Nephron (organoid): ENCODE measurements at regions not wholly inside any gene's neighbourhood (a gene's known extent, or its start where the extent isn't known, plus 50 kb on each side); places are given as distances from the start of the nearest gene placed in this dataset.
"Not testable (repeated sequence)": the region's sequence is repeated elsewhere in the genome, so short reads cannot be mapped to it uniquely, and the experiment has no call there.

Experiments used
- H3K27ac Mint-ChIP-seq, 3 experiments: 2 replicates each; pipeline ENCODE4 v1.8.0; 2020; ENCODE audit warnings: mixed read lengths in 3 of 3, mild to moderate bottlenecking in 2 of 3, moderate library complexity in 1 of 3
- H3K27me3 Mint-ChIP-seq: 2 replicates; pipeline ENCODE4 v1.8.0; 2021; ENCODE audit warnings: low read depth, mild to moderate bottlenecking, moderate library complexity, mixed read lengths
- H3K36me3 Mint-ChIP-seq: 2 replicates; pipeline ENCODE4 v1.8.0; 2020; ENCODE audit warnings: low read depth, mixed read lengths
- H3K4me1 Mint-ChIP-seq: 2 replicates; pipeline ENCODE4 v1.8.0; 2020; ENCODE audit warnings: mixed read lengths
- H3K4me3 Mint-ChIP-seq, 3 experiments: 2 replicates each; pipeline ENCODE4 v1.8.0; 2020; ENCODE audit warnings: mild to moderate bottlenecking in 3 of 3, mixed read lengths in 3 of 3, moderate library complexity in 2 of 3
- H3K9me3 Mint-ChIP-seq: 2 replicates; pipeline ENCODE4 v1.8.0; 2020; ENCODE audit warnings: mixed read lengths
- CTCF ChIP-seq, 3 experiments: fragments of 200-600 bp; sonication (generic); IDR thresholded peaks; one replicate each; pipeline ENCODE4 v1.5.0; 2021; ENCODE audit warnings: antibody characterized with exemption in 3 of 3; ENCODE audit not compliant: unreplicated experiment in 3 of 3

GRCh38 chr10:109324721-109325120 is 598.6 kb downstream of the XPNPEP1 start:
- H3K4me3 Mint-ChIP-seq: no peak overlapping the region
- H3K9me3 Mint-ChIP-seq: peaks cover 7% of the 10 kb centered on the region
- no peaks in the 10 kb centered on the region for H3K4me1 Mint-ChIP-seq
- H3K27me3 Mint-ChIP-seq: no peaks in the 10 kb centered on the region
- no peak for TF ChIP-seq CTCF (IDR thresholded peaks at IDR 0.05; ENCODE audit: unreplicated experiment in 3 of 3)
- H3K36me3 Mint-ChIP-seq: no peaks in the 10 kb centered on the region
- H3K27ac Mint-ChIP-seq: no peak overlapping the region

- Mint-ChIP-seq H3K27me3 (no peaks in the 10 kb centered on the region), H3K27ac (peak overlapping the region in 2 of 3 experiments; percentile 15 to 39), H3K9me3 (peaks cover 7% of the 10 kb centered on the region), H3K4me1 (peaks cover 10% of the 10 kb centered on the region), H3K36me3 (no peaks in the 10 kb centered on the region), H3K4me3 (no peak overlapping the region)
- TF ChIP-seq CTCF (IDR thresholded peaks at IDR 0.05; ENCODE audit: unreplicated experiment in 3 of 3): no peak
These were observed 605.5 kb downstream of the XPNPEP1 start for GRCh38 chr10:109317746-109318366.

GRCh38 chr10:109314016-109314415 is 609.3 kb downstream of the XPNPEP1 start:
- H3K4me3 Mint-ChIP-seq, H3K9me3 Mint-ChIP-seq, H3K36me3 Mint-ChIP-seq, H3K27me3 Mint-ChIP-seq, H3K27ac Mint-ChIP-seq, H3K4me1 Mint-ChIP-seq: not testable (repeated sequence)

- H3K9me3 Mint-ChIP-seq, H3K4me3 Mint-ChIP-seq, H3K36me3 Mint-ChIP-seq, H3K4me1 Mint-ChIP-seq, H3K27ac Mint-ChIP-seq, H3K27me3 Mint-ChIP-seq: not testable (repeated sequence)
These were observed 610.8 kb downstream of the XPNPEP1 start for GRCh38 chr10:109312555-109312954.

GRCh38 chr10:109308971-109309370 is 614.3 kb downstream of the XPNPEP1 start:
- no peaks in the 10 kb centered on the region for H3K27me3 Mint-ChIP-seq
- H3K27ac Mint-ChIP-seq: no peak overlapping the region
- H3K9me3 Mint-ChIP-seq: no peaks in the 10 kb centered on the region
- no peak overlapping the region for H3K4me3 Mint-ChIP-seq
- no peaks in the 10 kb centered on the region for H3K36me3 Mint-ChIP-seq
- no peaks in the 10 kb centered on the region for H3K4me1 Mint-ChIP-seq
- no peak for TF ChIP-seq CTCF (IDR thresholded peaks at IDR 0.05; ENCODE audit: unreplicated experiment in 3 of 3)

GRCh38 chr10:109307102-109307501 is 616.2 kb downstream of the XPNPEP1 start:
- not testable (repeated sequence) for H3K27me3 Mint-ChIP-seq, H3K36me3 Mint-ChIP-seq, H3K4me3 Mint-ChIP-seq, H3K27ac Mint-ChIP-seq, H3K9me3 Mint-ChIP-seq, H3K4me1 Mint-ChIP-seq

GRCh38 chr10:109306698-109307097 is 616.6 kb downstream of the XPNPEP1 start:
- Mint-ChIP-seq H3K36me3 (no peaks in the 10 kb centered on the region), H3K27me3 (no peaks in the 10 kb centered on the region), H3K4me1 (no peaks in the 10 kb centered on the region), H3K9me3 (no peaks in the 10 kb centered on the region), H3K27ac (no peak overlapping the region), H3K4me3 (no peak overlapping the region)
- no peak for TF ChIP-seq CTCF (IDR thresholded peaks at IDR 0.05; ENCODE audit: unreplicated experiment in 3 of 3)
